ENCODE measurements at regions not wholly inside any gene's neighbourhood (a gene's known extent, or its start where the extent isn't known, plus 50 kb on each side); places are given as distances from the start of the nearest gene placed in this dataset.

DNA sequence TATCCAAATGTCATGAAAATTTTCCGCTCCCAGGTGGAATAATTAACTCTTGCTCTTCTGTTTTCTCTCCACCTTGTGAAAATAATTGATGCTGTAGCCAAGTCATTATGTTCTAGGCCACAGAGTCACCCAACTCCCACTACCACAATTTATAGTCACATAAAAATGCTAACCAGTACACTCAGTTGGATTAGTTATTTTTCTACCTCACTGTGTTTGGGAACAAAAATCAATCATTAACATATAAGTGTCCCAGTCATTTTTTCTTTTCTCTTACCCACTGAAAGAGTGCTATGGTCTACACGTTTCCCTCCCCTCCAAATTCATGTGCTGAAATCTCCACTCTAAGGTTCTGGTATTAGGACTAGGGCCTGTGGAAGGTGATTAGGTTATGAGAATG is 255.6 kb upstream of the LMCD1 start:
- POLR2A ChIA-PET (ENCODE audit: unreplicated experiment) = no interaction called here
- no TSS peak for BruUV-seq (replicated peaks)
- H2BK120ac ChIP-seq (ENCODE audit: low read depth, low read length) = no peak overlapping the region
- no peaks in the 10 kb centered on the region for H4K20me1 ChIP-seq (ENCODE audit: insufficient read depth, low read length)
- H3K56ac ChIP-seq (ENCODE audit: extremely low read depth, insufficient read depth, low read length) = no peak overlapping the region
- no peak overlapping the region for H2AFZ ChIP-seq (replicated peaks; ENCODE audit: low read length, poor library complexity)
- H3K4me1 ChIP-seq (ENCODE audit: control insufficient read depth, insufficient read depth, low read length) = no peaks in the 10 kb centered on the region
- dilution Hi-C loops (cut with HindIII; ENCODE audit: low sequenced_read_pairs, unreplicated experiment) (no loop called here), intact Hi-C loops (cut with micrococcal nuclease) (no loop called here), in situ Hi-C loops (cut with MboI; ENCODE audit: low sequenced_read_pairs) (no loop called here)
- no peaks in the 10 kb centered on the region for H3K9me3 ChIP-seq (ENCODE audit: control insufficient read depth, insufficient read depth, low read length)
- CTCF ChIA-PET = no interaction called here
- H3K27me3 ChIP-seq (ENCODE audit: control insufficient read depth, insufficient read depth, low read length) = no peaks in the 10 kb centered on the region
- no peak overlapping the region for H2AK9ac ChIP-seq (replicated peaks; ENCODE audit: low read depth, low read length, poor library complexity)
- ATAC-seq (ENCODE audit: low read depth) (no peak), DNase-seq (no peak)
- H2AK5ac ChIP-seq (ENCODE audit: low read depth, low read length) = no peak overlapping the region
- no peak overlapping the region for H3K4ac ChIP-seq (ENCODE audit: low read depth, low read length)
- H3K9ac ChIP-seq (ENCODE audit: low read depth, low read length) = no peak overlapping the region
- no CpG with 5 or more reads among the region's 2 CpGs for WGBS, 2 experiments (ENCODE audit: extremely low coverage in 2 of 2, insufficient read length in 1 of 2)
- no peak overlapping the region for H3K27ac ChIP-seq (ENCODE audit: insufficient read depth, low read length)
- H3K79me1 ChIP-seq (ENCODE audit: low read depth in 1 of 2, low read length in 2 of 2) = no peaks in the 10 kb centered on the region
- no peak overlapping the region for H3K18ac ChIP-seq (ENCODE audit: low read depth, low read length)
- H3K23ac ChIP-seq (ENCODE audit: low read depth, low read length) = no peak overlapping the region
- H4K91ac ChIP-seq (ENCODE audit: insufficient read depth, low read depth, low read length) = no peak overlapping the region
- H2BK5ac ChIP-seq (ENCODE audit: low read depth, low read length, poor library complexity, severe bottlenecking) = no peak overlapping the region
- no peak overlapping the region for H4K8ac ChIP-seq (ENCODE audit: low read depth in 2 of 2, low read length in 2 of 2)
- no peak overlapping the region for H4K5ac ChIP-seq (ENCODE audit: low read depth, low read length)
- no peak for TF ChIP-seq MAZ (IDR thresholded peaks at IDR 0.05; ENCODE audit: borderline replicate concordance, low read depth, low read length)
- no peak for TF ChIP-seq BHLHE40 (IDR thresholded peaks at IDR 0.05; ENCODE audit: low read depth, low read length)
- no peak for TF ChIP-seq RCOR1 (IDR thresholded peaks at IDR 0.05; ENCODE audit: insufficient replicate concordance, low read length)
- TF ChIP-seq, protein P1, sequence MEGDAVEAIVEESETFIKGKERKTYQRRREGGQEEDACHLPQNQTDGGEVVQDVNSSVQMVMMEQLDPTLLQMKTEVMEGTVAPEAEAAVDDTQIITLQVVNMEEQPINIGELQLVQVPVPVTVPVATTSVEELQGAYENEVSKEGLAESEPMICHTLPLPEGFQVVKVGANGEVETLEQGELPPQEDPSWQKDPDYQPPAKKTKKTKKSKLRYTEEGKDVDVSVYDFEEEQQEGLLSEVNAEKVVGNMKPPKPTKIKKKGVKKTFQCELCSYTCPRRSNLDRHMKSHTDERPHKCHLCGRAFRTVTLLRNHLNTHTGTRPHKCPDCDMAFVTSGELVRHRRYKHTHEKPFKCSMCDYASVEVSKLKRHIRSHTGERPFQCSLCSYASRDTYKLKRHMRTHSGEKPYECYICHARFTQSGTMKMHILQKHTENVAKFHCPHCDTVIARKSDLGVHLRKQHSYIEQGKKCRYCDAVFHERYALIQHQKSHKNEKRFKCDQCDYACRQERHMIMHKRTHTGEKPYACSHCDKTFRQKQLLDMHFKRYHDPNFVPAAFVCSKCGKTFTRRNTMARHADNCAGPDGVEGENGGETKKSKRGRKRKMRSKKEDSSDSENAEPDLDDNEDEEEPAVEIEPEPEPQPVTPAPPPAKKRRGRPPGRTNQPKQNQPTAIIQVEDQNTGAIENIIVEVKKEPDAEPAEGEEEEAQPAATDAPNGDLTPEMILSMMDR (conservative IDR thresholded peaks at IDR 0.05; ENCODE audit: low read depth, low read length) = no peak
- TF ChIP-seq CHD1 (IDR thresholded peaks at IDR 0.05; ENCODE audit: low read depth, low read length) = no peak
- TF ChIP-seq SMC3 (IDR thresholded peaks at IDR 0.05; ENCODE audit: low read depth, low read length) = no peak
- no peak for TF ChIP-seq FOS (IDR thresholded peaks at IDR 0.05; ENCODE audit: low read depth, low read length)
- TF ChIP-seq, protein P2, sequence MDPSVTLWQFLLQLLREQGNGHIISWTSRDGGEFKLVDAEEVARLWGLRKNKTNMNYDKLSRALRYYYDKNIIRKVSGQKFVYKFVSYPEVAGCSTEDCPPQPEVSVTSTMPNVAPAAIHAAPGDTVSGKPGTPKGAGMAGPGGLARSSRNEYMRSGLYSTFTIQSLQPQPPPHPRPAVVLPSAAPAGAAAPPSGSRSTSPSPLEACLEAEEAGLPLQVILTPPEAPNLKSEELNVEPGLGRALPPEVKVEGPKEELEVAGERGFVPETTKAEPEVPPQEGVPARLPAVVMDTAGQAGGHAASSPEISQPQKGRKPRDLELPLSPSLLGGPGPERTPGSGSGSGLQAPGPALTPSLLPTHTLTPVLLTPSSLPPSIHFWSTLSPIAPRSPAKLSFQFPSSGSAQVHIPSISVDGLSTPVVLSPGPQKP (IDR thresholded peaks at IDR 0.05; ENCODE audit: borderline replicate concordance, low read depth, low read length) = no peak
- TF ChIP-seq CEBPB (IDR thresholded peaks at IDR 0.05; ENCODE audit: low read depth, low read length) = no peak
- TF ChIP-seq, protein P3, sequence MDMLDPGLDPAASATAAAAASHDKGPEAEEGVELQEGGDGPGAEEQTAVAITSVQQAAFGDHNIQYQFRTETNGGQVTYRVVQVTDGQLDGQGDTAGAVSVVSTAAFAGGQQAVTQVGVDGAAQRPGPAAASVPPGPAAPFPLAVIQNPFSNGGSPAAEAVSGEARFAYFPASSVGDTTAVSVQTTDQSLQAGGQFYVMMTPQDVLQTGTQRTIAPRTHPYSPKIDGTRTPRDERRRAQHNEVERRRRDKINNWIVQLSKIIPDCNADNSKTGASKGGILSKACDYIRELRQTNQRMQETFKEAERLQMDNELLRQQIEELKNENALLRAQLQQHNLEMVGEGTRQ (IDR thresholded peaks at IDR 0.05; ENCODE audit: low read depth, low read length) = no peak
- TF ChIP-seq MAFK (IDR thresholded peaks at IDR 0.05; ENCODE audit: low read depth, low read length) = no peak
- no peak for TF ChIP-seq POLR2A (IDR thresholded peaks at IDR 0.05; ENCODE audit: low read depth, low read length)
- no peak for TF ChIP-seq RFX5 (IDR thresholded peaks at IDR 0.05; ENCODE audit: low read depth, low read length)
- TF ChIP-seq RAD21 (IDR thresholded peaks at IDR 0.05; ENCODE audit: low read length) = no peak
- TF ChIP-seq MXI1 (IDR thresholded peaks at IDR 0.05; ENCODE audit: borderline replicate concordance, low read depth, low read length) = no peak
- TF ChIP-seq NFE2L2 (IDR thresholded peaks at IDR 0.05; ENCODE audit: low read depth, low read length) = no peak
- no peaks in the 10 kb centered on the region for H3K36me3 ChIP-seq (ENCODE audit: control insufficient read depth, insufficient read depth, low read length)
- H2BK15ac ChIP-seq (ENCODE audit: low read depth, low read length) = no peak overlapping the region
- no peak overlapping the region for H3K4me3 ChIP-seq (ENCODE audit: insufficient read depth, low read depth, low read length)
- H3K14ac ChIP-seq (replicated peaks; ENCODE audit: low read depth, low read length) = no peak overlapping the region
- no peak overlapping the region for H3K4me2 ChIP-seq (ENCODE audit: low read depth, low read length)
- H2BK20ac ChIP-seq (ENCODE audit: low read depth, low read length) = no peak overlapping the region
- no peaks in the 10 kb centered on the region for H3K9me1 ChIP-seq (ENCODE audit: insufficient read depth, low read length)

All from IMR-90 (cell line).